OCI-LY7 (cell line): ENCODE measurements at regions not wholly inside any gene's neighbourhood (a gene's known extent, or its start where the extent isn't known, plus 50 kb on each side); places are given as distances from the start of the nearest gene placed in this dataset.

Experiments used
- CTCF ChIP-seq: fragments of 200-600 bp; sonication (generic); conservative IDR thresholded peaks from 2 replicates; pipeline ENCODE4 v1.5.1; 2014; ENCODE audit warnings: mild to moderate bottlenecking, antibody characterized with exemption, low read length, moderate library complexity, mixed read lengths
- EZH2phosphoT487 ChIP-seq: fragments of 200-600 bp; sonication (generic); IDR thresholded peaks from 2 replicates; pipeline ENCODE4 v1.6.1; 2018; ENCODE audit warnings: low read depth, borderline replicate concordance, mild to moderate bottlenecking, mixed run types, antibody characterized with exemption, low read length, moderate library complexity, mixed read lengths

- no peak for TF ChIP-seq CTCF
- no peak for TF ChIP-seq EZH2phosphoT487
Observed at GRCh38 chr3:164095279-164095678, 983.0 kb downstream of the SI start.
